Neural cell (in vitro differentiated cells): ENCODE measurements at regions not wholly inside any gene's neighbourhood (a gene's known extent, or its start where the extent isn't known, plus 50 kb on each side); places are given as distances from the start of the nearest gene placed in this dataset.

ENCODE experiments used
- H2AFZ ChIP-seq: fragments of 200-600, 300-800 bp; sonication (generic), shearing (Covaris generic); 2 replicates; pipeline ENCODE4 v1.6.0; 2014; ENCODE audit warnings: low read depth, mild to moderate bottlenecking, antibody characterized with exemption, low read length, moderate library complexity
- H3F3A ChIP-seq: fragments of 200-600 bp; shearing (Covaris generic); 2 replicates; pipeline ENCODE4 v1.6.1; 2016; ENCODE audit warnings: mild to moderate bottlenecking, moderate library complexity, mixed read lengths, antibody characterized with exemption, low read length; ENCODE audit not compliant: insufficient read depth, poor library complexity, severe bottlenecking
- H3K27ac ChIP-seq: fragments of 200-600, 300-800 bp; sonication (generic), shearing (Covaris generic); 2 replicates; pipeline ENCODE4 v1.5.1; 2014; ENCODE audit warnings: mild to moderate bottlenecking, low read length, moderate library complexity
- H3K27me3 ChIP-seq: fragments of 300-800, 200-600 bp; sonication (generic), shearing (Covaris generic); 2 replicates; pipeline ENCODE4 v1.6.0; 2014; ENCODE audit warnings: mild to moderate bottlenecking, low read depth, low read length, moderate library complexity; ENCODE audit not compliant: insufficient read depth
- H3K36me3 ChIP-seq: fragments of 300-800, 200-600 bp; sonication (generic), shearing (Covaris generic); 2 replicates; pipeline ENCODE4 v1.5.1; 2014; ENCODE audit warnings: mild to moderate bottlenecking, antibody characterized with exemption, low read length, moderate library complexity; ENCODE audit not compliant: insufficient read depth
- H3K4me2 ChIP-seq: fragments of 300-800, 200-600 bp; sonication (generic), shearing (Covaris generic); 2 replicates; pipeline ENCODE4 v1.6.0; 2014; ENCODE audit warnings: mild to moderate bottlenecking, low read length
- H3K4me3 ChIP-seq: fragments of 300-800, 200-600 bp; sonication (generic), shearing (Covaris generic); 2 replicates; pipeline ENCODE4 v1.5.1; 2014; ENCODE audit warnings: mild to moderate bottlenecking, low read length, moderate library complexity
- H3K79me2 ChIP-seq: fragments of 200-600 bp; shearing (Covaris generic); replicated peaks from 2 replicates; pipeline ENCODE4 v1.6.0; 2014; ENCODE audit warnings: mild to moderate bottlenecking, low read length, moderate library complexity; ENCODE audit not compliant: insufficient read depth
- H3K9ac ChIP-seq: fragments of 300-800, 200-600 bp; sonication (generic), shearing (Covaris generic); 2 replicates; pipeline ENCODE4 v1.6.1; 2016; ENCODE audit warnings: mild to moderate bottlenecking, low read length, mixed read lengths
- H3K9me2 ChIP-seq: fragments of 200-600 bp; shearing (Covaris generic); 2 replicates; pipeline ENCODE4 v1.6.1; 2016; ENCODE audit warnings: mild to moderate bottlenecking, low read length, mixed read lengths; ENCODE audit not compliant: insufficient read depth
- H3K9me3 ChIP-seq: fragments of 200-600, 300-800 bp; sonication (generic), shearing (Covaris generic); 2 replicates; pipeline ENCODE4 v1.6.1; 2016; ENCODE audit warnings: mild to moderate bottlenecking, mixed run types, low read length, moderate library complexity, mixed read lengths
- H4K20me1 ChIP-seq: fragments of 200-600 bp; shearing (Covaris generic); 2 replicates; pipeline ENCODE4 v1.6.1; 2016; ENCODE audit warnings: mild to moderate bottlenecking, mixed run types; ENCODE audit not compliant: insufficient read depth
- EP300 ChIP-seq: fragments of 450-650 bp; conservative IDR thresholded peaks from 2 replicates; pipeline ENCODE4 v1.6.1; 2014; ENCODE audit warnings: antibody characterized with exemption, mild to moderate bottlenecking, moderate library complexity; ENCODE audit not compliant: poor library complexity, severe bottlenecking
- EZH2 ChIP-seq: fragments of 200-600, 300-800 bp; shearing (Covaris generic), sonication (generic); IDR thresholded peaks from 2 replicates; pipeline ENCODE4 v1.6.1; 2014; ENCODE audit warnings: antibody characterized with exemption, low read length, borderline replicate concordance, mild to moderate bottlenecking; ENCODE audit not compliant: insufficient read depth, poor library complexity, severe bottlenecking
- MXI1 ChIP-seq: fragments of 450-650 bp; conservative IDR thresholded peaks from 2 replicates; pipeline ENCODE4 v1.6.1; 2014; ENCODE audit warnings: antibody characterized with exemption, mild to moderate bottlenecking; ENCODE audit not compliant: poor library complexity, severe bottlenecking
- POLR2AphosphoS5 ChIP-seq: IDR thresholded peaks from 2 replicates; pipeline ENCODE4 v1.6.1; 2012
- RAD21 ChIP-seq: fragments of 450-650 bp; conservative IDR thresholded peaks from 2 replicates; pipeline ENCODE4 v1.6.1; 2014; ENCODE audit warnings: antibody characterized with exemption, mild to moderate bottlenecking, moderate library complexity
- SMC3 ChIP-seq: fragments of 450-650 bp; conservative IDR thresholded peaks from 2 replicates; pipeline ENCODE4 v1.6.1; 2014; ENCODE audit warnings: antibody characterized with exemption, mild to moderate bottlenecking, moderate library complexity; ENCODE audit not compliant: poor library complexity
- TAF1 ChIP-seq: IDR thresholded peaks from 2 replicates; pipeline ENCODE4 v1.6.1; 2012; ENCODE audit warnings: low read depth
- TF ChIP-seq, protein P1 (sequence below): fragments of 450-650 bp; IDR thresholded peaks from 2 replicates; pipeline ENCODE4 v1.5.1; 2014; ENCODE audit warnings: antibody characterized with exemption, mild to moderate bottlenecking, moderate library complexity; ENCODE audit not compliant: poor library complexity, severe bottlenecking
- TF ChIP-seq, protein P2 (sequence below): IDR thresholded peaks from 2 replicates; pipeline ENCODE4 v1.6.1; 2012; ENCODE audit warnings: borderline replicate concordance

DNA sequence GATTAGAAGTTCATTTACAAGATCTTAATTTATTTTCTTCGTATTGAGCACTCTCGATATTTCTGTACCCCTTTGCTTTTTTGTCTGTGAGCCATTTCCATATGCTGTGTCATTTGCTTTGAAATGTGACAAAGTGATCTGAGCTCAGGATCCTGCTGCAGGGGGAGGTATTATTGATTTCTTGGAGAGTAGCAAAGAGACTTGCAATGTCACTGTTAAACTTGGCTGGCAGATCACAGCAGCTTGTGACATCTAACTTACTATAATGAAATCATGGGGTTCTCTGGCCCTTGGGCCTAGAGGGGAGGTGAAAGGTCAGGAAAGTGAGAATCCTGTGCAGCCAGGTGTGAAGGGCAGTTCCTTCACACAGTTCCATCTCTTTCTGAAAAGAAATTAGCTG, 923.4 kb downstream of the REEP3 start:
- Histone ChIP-seq H3K4me3 (no peak overlapping the region), H3K9me3 (no peaks in the 10 kb centered on the region), H4K20me1 (no peaks in the 10 kb centered on the region), H3K4me2 (no peak overlapping the region), H3K9ac (no peak overlapping the region), H3K79me2 (no peaks in the 10 kb centered on the region), H3F3A (no peaks in the 10 kb centered on the region), H3K27ac (no peak overlapping the region), H3K36me3 (no peaks in the 10 kb centered on the region), H2AFZ (no peak overlapping the region), H3K27me3 (no peaks in the 10 kb centered on the region), H3K9me2 (no peaks in the 10 kb centered on the region)
- TF ChIP-seq EP300: peak; percentile 20
- TF ChIP-seq POLR2AphosphoS5: no peak
- peak; percentile 8 for TF ChIP-seq RAD21

DNA sequence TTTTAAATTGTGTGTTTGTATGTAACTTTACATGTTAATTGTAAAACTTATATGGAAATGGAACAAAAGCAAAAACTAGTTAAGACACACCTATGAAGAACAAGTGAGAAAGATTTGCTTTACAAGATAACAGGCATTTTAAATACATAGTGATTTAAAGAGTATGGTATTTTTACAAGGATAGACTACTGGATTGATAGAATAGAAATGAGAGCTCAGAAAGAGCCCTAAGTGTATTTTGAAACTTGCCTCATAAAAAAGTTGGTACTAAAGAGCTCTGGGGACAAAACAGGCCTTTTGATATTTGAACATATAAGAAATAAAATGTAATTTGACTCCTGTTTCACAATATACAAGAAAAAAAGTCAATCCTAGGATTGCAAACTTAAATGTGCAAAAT, 928.4 kb downstream of the REEP3 start:
- Histone ChIP-seq H3K4me2 (no peak overlapping the region), H3K9me3 (no peaks in the 10 kb centered on the region), H4K20me1 (no peaks in the 10 kb centered on the region), H2AFZ (no peak overlapping the region), H3K36me3 (no peaks in the 10 kb centered on the region), H3K9me2 (no peaks in the 10 kb centered on the region), H3K4me3 (no peak overlapping the region), H3K27ac (no peak overlapping the region), H3K9ac (no peak overlapping the region), H3K79me2 (no peaks in the 10 kb centered on the region), H3K27me3 (no peaks in the 10 kb centered on the region), H3F3A (no peaks in the 10 kb centered on the region)
- TF ChIP-seq, protein P1, sequence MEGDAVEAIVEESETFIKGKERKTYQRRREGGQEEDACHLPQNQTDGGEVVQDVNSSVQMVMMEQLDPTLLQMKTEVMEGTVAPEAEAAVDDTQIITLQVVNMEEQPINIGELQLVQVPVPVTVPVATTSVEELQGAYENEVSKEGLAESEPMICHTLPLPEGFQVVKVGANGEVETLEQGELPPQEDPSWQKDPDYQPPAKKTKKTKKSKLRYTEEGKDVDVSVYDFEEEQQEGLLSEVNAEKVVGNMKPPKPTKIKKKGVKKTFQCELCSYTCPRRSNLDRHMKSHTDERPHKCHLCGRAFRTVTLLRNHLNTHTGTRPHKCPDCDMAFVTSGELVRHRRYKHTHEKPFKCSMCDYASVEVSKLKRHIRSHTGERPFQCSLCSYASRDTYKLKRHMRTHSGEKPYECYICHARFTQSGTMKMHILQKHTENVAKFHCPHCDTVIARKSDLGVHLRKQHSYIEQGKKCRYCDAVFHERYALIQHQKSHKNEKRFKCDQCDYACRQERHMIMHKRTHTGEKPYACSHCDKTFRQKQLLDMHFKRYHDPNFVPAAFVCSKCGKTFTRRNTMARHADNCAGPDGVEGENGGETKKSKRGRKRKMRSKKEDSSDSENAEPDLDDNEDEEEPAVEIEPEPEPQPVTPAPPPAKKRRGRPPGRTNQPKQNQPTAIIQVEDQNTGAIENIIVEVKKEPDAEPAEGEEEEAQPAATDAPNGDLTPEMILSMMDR: no peak
- TF ChIP-seq POLR2AphosphoS5 (no peak), TAF1 (no peak), SMC3 (no peak), MXI1 (no peak), RAD21 (no peak), EZH2 (no peak), EP300 (no peak)
- TF ChIP-seq, protein P2, sequence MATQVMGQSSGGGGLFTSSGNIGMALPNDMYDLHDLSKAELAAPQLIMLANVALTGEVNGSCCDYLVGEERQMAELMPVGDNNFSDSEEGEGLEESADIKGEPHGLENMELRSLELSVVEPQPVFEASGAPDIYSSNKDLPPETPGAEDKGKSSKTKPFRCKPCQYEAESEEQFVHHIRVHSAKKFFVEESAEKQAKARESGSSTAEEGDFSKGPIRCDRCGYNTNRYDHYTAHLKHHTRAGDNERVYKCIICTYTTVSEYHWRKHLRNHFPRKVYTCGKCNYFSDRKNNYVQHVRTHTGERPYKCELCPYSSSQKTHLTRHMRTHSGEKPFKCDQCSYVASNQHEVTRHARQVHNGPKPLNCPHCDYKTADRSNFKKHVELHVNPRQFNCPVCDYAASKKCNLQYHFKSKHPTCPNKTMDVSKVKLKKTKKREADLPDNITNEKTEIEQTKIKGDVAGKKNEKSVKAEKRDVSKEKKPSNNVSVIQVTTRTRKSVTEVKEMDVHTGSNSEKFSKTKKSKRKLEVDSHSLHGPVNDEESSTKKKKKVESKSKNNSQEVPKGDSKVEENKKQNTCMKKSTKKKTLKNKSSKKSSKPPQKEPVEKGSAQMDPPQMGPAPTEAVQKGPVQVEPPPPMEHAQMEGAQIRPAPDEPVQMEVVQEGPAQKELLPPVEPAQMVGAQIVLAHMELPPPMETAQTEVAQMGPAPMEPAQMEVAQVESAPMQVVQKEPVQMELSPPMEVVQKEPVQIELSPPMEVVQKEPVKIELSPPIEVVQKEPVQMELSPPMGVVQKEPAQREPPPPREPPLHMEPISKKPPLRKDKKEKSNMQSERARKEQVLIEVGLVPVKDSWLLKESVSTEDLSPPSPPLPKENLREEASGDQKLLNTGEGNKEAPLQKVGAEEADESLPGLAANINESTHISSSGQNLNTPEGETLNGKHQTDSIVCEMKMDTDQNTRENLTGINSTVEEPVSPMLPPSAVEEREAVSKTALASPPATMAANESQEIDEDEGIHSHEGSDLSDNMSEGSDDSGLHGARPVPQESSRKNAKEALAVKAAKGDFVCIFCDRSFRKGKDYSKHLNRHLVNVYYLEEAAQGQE: no peak

DNA sequence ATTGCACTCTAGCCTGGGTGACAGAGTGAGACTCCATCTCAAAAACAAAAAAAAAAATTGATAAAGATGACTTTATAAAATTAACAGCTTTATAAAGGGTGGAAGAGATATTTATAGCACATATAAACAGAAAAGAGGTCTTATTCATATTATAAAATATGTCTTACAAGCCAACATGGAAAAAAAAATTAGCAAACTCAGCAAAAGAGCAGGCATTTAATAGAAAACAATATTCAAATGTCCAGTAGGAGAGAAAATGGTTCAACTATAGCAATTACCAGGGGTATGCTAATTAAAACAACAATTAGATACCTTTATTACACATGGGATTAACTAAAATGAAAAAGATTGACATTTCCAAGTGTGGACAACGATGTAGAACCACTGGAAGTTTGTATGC, 929.1 kb downstream of the REEP3 start:
- no peak overlapping the region for H3K4me3 ChIP-seq
- no peaks in the 10 kb centered on the region for H3K9me3 ChIP-seq
- no peaks in the 10 kb centered on the region for H3K9me2 ChIP-seq
- no peak overlapping the region for H3K27ac ChIP-seq
- no peaks in the 10 kb centered on the region for H3K27me3 ChIP-seq
- H3F3A ChIP-seq: no peaks in the 10 kb centered on the region
- no peak overlapping the region for H2AFZ ChIP-seq
- no peaks in the 10 kb centered on the region for H3K79me2 ChIP-seq
- no peak overlapping the region for H3K4me2 ChIP-seq
- H3K36me3 ChIP-seq: no peaks in the 10 kb centered on the region
- no peak overlapping the region for H3K9ac ChIP-seq
- H4K20me1 ChIP-seq: no peaks in the 10 kb centered on the region
- TF ChIP-seq RAD21 (no peak), TAF1 (no peak), POLR2AphosphoS5 (no peak), EP300 (no peak), MXI1 (no peak), SMC3 (no peak), EZH2 (no peak)
- TF ChIP-seq, protein P1: no peak
- TF ChIP-seq, protein P2: no peak
